Fibroblast of lung (primary cell): ENCODE measurements at regions not wholly inside any gene's neighbourhood (a gene's known extent, or its start where the extent isn't known, plus 50 kb on each side); places are given as distances from the start of the nearest gene placed in this dataset.

ENCODE experiments used
- CTCF ChIP-seq, 2 donors: IDR thresholded peaks in 1 of 2; conservative IDR thresholded peaks in 1 of 2; 1 replicate in 1 of 2; 2 replicates in 1 of 2; pipeline ENCODE4 v1.5.1; 2011 to 2012; ENCODE audit warnings: low read length in 2 of 2, control low read depth in 1 of 2, inconsistent platforms in 1 of 2, low read depth in 1 of 2, mild to moderate bottlenecking in 1 of 2
- EZH2 ChIP-seq: IDR thresholded peaks from 2 replicates; pipeline ENCODE4 v1.5.1; 2012; ENCODE audit warnings: low read length, control low read depth, mild to moderate bottlenecking; ENCODE audit errors: missing control alignments

DNA sequence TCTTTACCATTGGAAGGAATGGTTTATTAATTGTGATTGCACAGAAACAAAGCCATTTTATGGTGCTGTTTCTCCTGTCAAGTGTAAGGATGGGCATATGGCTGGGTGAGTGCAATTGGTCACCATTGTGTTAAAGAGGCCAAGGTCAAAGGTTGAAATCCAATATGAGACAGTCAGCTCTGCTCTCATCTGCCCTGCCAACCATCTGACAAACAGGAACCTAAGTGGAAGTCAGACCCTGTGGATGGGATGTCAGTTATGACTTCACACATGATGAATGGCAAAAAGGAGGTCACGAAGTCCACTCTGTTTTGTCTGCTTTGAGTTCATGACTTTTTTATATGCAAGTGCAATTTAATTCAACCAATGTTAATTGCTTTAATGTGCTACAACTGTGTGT, 172.7 kb upstream of the TMEM229A start:
- TF ChIP-seq CTCF (conservative IDR thresholded peaks at IDR 0.05 in 1 of 2, IDR thresholded peaks at IDR 0.05 in 1 of 2; ENCODE audit: low read depth in 1 of 2, low read length in 2 of 2) (no peak), EZH2 (no peak)
